Cardiac fibroblast (primary cell): ENCODE measurements at regions not wholly inside any gene's neighbourhood (a gene's known extent, or its start where the extent isn't known, plus 50 kb on each side); places are given as distances from the start of the nearest gene placed in this dataset.

ENCODE experiments used
- DNase-seq, 2 donors: peaks; one replicate each; pipeline versions ENCODE4 v3.0.0 to v3.0.0-alpha.2; 2010; ENCODE audit warnings: low read depth in 2 of 2
- H3K4me3 ChIP-seq, 2 donors: replicated peaks in 1 of 2; 1 replicate in 1 of 2; 2 replicates in 1 of 2; pipeline ENCODE4 v1.5.1; 2011; ENCODE audit warnings: low read depth in 2 of 2, low read length in 2 of 2, mild to moderate bottlenecking in 2 of 2, moderate library complexity in 1 of 2
- CTCF ChIP-seq: IDR thresholded peaks from one replicate; pipeline ENCODE4 v1.5.1; 2011; ENCODE audit warnings: low read depth, mild to moderate bottlenecking, low read length, inconsistent platforms

- TF ChIP-seq CTCF, result no peak
- H3K4me3 ChIP-seq, result no peak overlapping the region
- DNase-seq, result no peak
These were observed 159.3 kb downstream of the DAD1 start for GRCh38 chr14:22429546-22430294.

GRCh38 chr14:22428700-22429291, 160.2 kb downstream of the DAD1 start:
- no peak for TF ChIP-seq CTCF
- no peak overlapping the region for H3K4me3 ChIP-seq
- DNase-seq, result peak; percentile 47 to 70

GRCh38 chr14:22427771-22428231, 161.2 kb downstream of the DAD1 start:
- no peak for TF ChIP-seq CTCF
- H3K4me3 ChIP-seq, result no peak overlapping the region
- DNase-seq, result peak; percentile 77 to 88

GRCh38 chr14:22426711-22427110, 162.3 kb downstream of the DAD1 start:
- no peak for TF ChIP-seq CTCF
- H3K4me3 ChIP-seq, result no peak overlapping the region
- no peak for DNase-seq

GRCh38 chr14:22423958-22424357, 165.1 kb downstream of the DAD1 start:
- H3K4me3 ChIP-seq, result no peak overlapping the region
- no peak for TF ChIP-seq CTCF
- DNase-seq, result no peak

- no peak for DNase-seq
- TF ChIP-seq CTCF, result no peak
- no peak overlapping the region for H3K4me3 ChIP-seq
These were observed 166.8 kb downstream of the DAD1 start for GRCh38 chr14:22422238-22422637.
